ENCODE measurements at regions not wholly inside any gene's neighbourhood (a gene's known extent, or its start where the extent isn't known, plus 50 kb on each side); places are given as distances from the start of the nearest gene placed in this dataset.
"Not testable (repeated sequence)": the region's sequence is repeated elsewhere in the genome, so short reads cannot be mapped to it uniquely, and the experiment has no call there.

- no peak overlapping the region for H3K4me3 ChIP-seq
Observed at GRCh38 chr18:33820517-33821371, 242.7 kb downstream of the ASXL3 start.

GRCh38 chr18:33819692-33820343, 241.8 kb downstream of the ASXL3 start:
- H3K9me3 ChIP-seq; ATAC-seq (ENCODE audit: low FRiP score in 2 of 2); H3K27me3 ChIP-seq; H3K27ac ChIP-seq; H3K36me3 ChIP-seq; H3K4me3 ChIP-seq; H3K4me1 ChIP-seq: not testable (repeated sequence)
- 33 to 89% methylated on average over 3 to 10 of the region's 32 CpGs for WGBS, 2 donors
- DNase-seq, result peak in 1 of 2 donors; percentile 13

More at GRCh38 chr18:33820517-33821371, 242.7 kb downstream of the ASXL3 start:
- Histone ChIP-seq H3K4me1 (no peaks in the 10 kb centered on the region), H3K27ac (no peak overlapping the region), H3K27me3 (no peaks in the 10 kb centered on the region), H3K9me3 (no peaks in the 10 kb centered on the region), H3K36me3 (no peaks in the 10 kb centered on the region)
- no peak for TF ChIP-seq POLR2AphosphoS5 (IDR thresholded peaks at IDR 0.05)
- no peak for TF ChIP-seq EP300 (IDR thresholded peaks at IDR 0.05)
- no peak for TF ChIP-seq CTCF (IDR thresholded peaks at IDR 0.05)
- TF ChIP-seq POLR2A (IDR thresholded peaks at IDR 0.05), result no peak
- 50 to 76% methylated on average over 15 to 19 of the region's 39 CpGs for WGBS, 2 donors
- ATAC-seq (ENCODE audit: low FRiP score in 2 of 2) (no peak), DNase-seq (peak in 1 of 2 donors; percentile 64)

GRCh38 chr18:33818145-33818544, 240.1 kb downstream of the ASXL3 start:
- no peak for TF ChIP-seq EP300 (IDR thresholded peaks at IDR 0.05)
- TF ChIP-seq CTCF (IDR thresholded peaks at IDR 0.05), result no peak
- TF ChIP-seq POLR2A (IDR thresholded peaks at IDR 0.05), result no peak
- TF ChIP-seq POLR2AphosphoS5 (IDR thresholded peaks at IDR 0.05), result no peak
- H3K9me3 ChIP-seq, result no peaks in the 10 kb centered on the region
- H3K27me3 ChIP-seq, result no peaks in the 10 kb centered on the region
- WGBS, 2 donors, result 86 to 89% methylated on average over 1 of the region's 1 CpG
- DNase-seq, result no peak
- H3K4me1 ChIP-seq, result no peaks in the 10 kb centered on the region
- H3K27ac ChIP-seq, result no peak overlapping the region
- no peak for ATAC-seq (ENCODE audit: low FRiP score in 2 of 2)
- no peaks in the 10 kb centered on the region for H3K36me3 ChIP-seq
- H3K4me3 ChIP-seq, result no peak overlapping the region

GRCh38 chr18:33817096-33817495, 239.1 kb downstream of the ASXL3 start:
- TF ChIP-seq POLR2AphosphoS5 (IDR thresholded peaks at IDR 0.05), result no peak
- Histone ChIP-seq H3K27ac (no peak overlapping the region), H3K36me3 (no peaks in the 10 kb centered on the region), H3K9me3 (no peaks in the 10 kb centered on the region), H3K27me3 (no peaks in the 10 kb centered on the region), H3K4me3 (no peak overlapping the region), H3K4me1 (no peaks in the 10 kb centered on the region)
- ATAC-seq (ENCODE audit: low FRiP score in 2 of 2) (peak in 1 of 2 donors; percentile 36), DNase-seq (no peak)
- 57 to 58% methylated on average over 1 of the region's 1 CpG for WGBS, 2 donors

GRCh38 chr18:33814546-33814945, 236.5 kb downstream of the ASXL3 start:
- no peak overlapping the region for H3K4me3 ChIP-seq
- TF ChIP-seq CTCF (IDR thresholded peaks at IDR 0.05) (no peak), EP300 (IDR thresholded peaks at IDR 0.05) (no peak), POLR2AphosphoS5 (IDR thresholded peaks at IDR 0.05) (no peak), POLR2A (IDR thresholded peaks at IDR 0.05) (no peak)
- no peaks in the 10 kb centered on the region for H3K4me1 ChIP-seq
- H3K27me3 ChIP-seq, result no peaks in the 10 kb centered on the region
- H3K27ac ChIP-seq, result no peak overlapping the region
- H3K36me3 ChIP-seq, result no peaks in the 10 kb centered on the region
- H3K9me3 ChIP-seq, result no peaks in the 10 kb centered on the region
- ATAC-seq (ENCODE audit: low FRiP score in 2 of 2) (no peak), DNase-seq (no peak)

Measured in upper lobe of left lung (tissue), 6 donors.